ENCODE measurements at regions not wholly inside any gene's neighbourhood (a gene's known extent, or its start where the extent isn't known, plus 50 kb on each side); places are given as distances from the start of the nearest gene placed in this dataset.

DNA sequence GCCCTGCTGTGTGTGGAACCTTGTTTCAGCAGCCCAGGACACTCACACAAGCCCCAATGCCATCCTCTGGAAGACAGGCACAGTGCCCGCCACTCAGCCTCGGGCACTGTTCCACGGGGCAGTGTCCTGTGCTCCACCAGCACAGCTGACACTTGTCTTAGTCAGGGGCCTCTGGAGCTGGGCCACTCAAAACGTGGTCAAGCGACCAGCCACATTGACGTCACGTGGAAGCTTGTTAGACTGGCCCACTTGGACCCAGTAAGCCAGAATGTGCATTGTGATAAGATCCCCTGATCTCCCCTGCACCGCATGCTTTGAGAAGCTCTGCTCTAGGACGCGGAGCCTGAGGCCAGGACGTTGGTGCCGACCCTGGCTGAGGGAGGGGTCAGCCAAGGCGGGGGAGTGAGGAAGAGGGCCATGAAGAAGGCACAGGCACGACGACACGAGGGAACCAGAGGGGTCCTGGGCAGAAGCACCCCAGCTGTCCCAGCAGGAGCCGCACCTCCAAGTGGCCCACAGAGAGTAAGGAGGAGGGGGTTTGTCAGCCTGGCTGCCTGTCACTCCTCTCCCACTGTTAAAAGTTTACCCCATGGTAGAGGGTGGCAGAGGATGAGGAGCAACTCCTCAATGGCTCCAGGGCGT, 64.6 kb downstream of the LINC01488 start:
- no peak for DNase-seq

GRCh38 chr11:69546735-69547370, 65.4 kb downstream of the LINC01488 start:
- no peak for DNase-seq

DNA sequence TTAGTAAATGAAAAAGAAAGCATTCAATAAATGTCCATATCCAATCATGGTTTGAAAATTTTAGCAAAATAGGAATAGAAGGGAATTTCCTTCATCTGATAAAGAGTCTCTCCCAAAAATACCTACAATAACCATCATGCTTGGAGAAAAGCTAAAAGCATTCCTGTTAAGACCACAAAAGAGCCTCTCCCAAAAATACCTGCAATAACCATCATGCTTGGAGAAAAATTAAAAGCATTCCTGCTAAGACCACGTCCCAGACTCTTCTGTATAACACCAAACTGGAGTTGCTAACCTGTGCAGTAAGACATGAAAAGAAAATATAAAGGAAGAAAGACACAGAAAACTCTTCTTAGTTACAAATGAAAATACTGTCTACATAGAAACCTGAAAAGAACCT, 69.4 kb downstream of the LINC01488 start:
- no peak for DNase-seq

DNA sequence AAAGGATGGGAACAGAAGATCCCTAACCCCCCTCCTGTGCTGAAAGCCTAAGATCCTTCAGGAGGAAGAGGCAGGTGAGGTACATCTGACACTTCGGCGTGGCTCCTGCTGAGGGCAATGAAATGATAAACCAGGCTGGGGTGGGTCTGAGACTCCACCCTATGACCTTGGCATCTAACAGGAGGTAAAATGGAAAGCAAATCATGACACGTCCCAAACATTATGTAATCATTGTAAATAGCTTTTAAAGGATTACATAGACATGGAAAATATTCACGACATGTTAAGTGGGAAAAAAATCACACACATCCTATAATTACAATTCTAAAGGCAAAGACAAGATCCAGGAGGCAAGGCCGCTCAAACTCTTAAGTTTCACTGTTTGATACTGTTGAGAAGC, 70.5 kb downstream of the LINC01488 start:
- no peak for DNase-seq

GRCh38 chr11:69552951-69553350, 71.5 kb downstream of the LINC01488 start:
- no peak for DNase-seq

GRCh38 chr11:69553416-69554357, 72.2 kb downstream of the LINC01488 start:
- no peak for DNase-seq

GRCh38 chr11:69554849-69555248, 73.4 kb downstream of the LINC01488 start:
- DNase-seq: no peak

GRCh38 chr11:69557266-69557665, 75.8 kb downstream of the LINC01488 start:
- DNase-seq: no peak

DNA sequence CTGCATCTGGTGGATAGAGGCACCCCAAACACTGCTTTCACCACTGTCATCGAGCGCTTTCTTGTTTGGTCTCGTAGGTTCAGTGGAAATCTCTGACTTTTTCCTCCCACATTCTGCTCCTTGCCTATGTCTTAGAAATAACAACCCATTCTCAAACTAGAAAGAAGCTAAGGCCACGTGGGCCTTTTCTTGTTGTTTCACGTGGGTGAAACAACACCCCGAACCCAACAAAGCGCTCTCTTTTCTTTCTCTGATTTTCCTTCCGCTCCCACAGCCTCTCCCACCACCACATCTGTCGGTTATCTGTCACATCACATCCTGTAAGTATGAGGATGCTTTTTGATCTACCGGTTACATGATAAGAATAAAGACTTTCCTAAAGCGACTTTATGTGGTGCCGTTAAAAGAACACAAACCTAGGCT, 77.1 kb downstream of the LINC01488 start:
- peak; percentile 0 for DNase-seq

GRCh38 chr11:69559181-69559580, 77.7 kb downstream of the LINC01488 start:
- no peak for DNase-seq

- no peak for DNase-seq
Measured at GRCh38 chr11:69560141-69560790, 78.8 kb downstream of the LINC01488 start.

DNA sequence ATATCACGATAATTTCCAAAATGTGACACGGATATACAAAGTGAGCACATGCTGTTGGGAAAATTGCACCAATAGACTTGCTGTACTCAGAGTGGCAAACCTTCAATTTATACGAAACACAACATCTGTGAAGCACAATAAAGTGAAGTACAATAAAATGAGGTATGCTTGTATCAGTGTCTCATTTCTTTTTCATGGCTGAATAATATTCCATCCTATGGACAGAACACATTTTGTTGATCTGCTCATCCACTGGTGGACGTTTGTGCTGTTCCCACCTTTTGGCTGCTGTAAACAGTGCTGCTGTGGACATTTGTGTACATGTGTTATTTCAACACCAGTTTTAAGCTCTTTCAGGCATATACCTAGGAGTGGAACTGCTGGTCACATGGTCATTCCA, 78.7 kb upstream of the CCND1 start:
- DNase-seq: no peak

GRCh38 chr11:69562816-69563215, 78.1 kb upstream of the CCND1 start:
- no peak for DNase-seq

GRCh38 chr11:69563306-69563705, 77.7 kb upstream of the CCND1 start:
- no peak for DNase-seq

DNA sequence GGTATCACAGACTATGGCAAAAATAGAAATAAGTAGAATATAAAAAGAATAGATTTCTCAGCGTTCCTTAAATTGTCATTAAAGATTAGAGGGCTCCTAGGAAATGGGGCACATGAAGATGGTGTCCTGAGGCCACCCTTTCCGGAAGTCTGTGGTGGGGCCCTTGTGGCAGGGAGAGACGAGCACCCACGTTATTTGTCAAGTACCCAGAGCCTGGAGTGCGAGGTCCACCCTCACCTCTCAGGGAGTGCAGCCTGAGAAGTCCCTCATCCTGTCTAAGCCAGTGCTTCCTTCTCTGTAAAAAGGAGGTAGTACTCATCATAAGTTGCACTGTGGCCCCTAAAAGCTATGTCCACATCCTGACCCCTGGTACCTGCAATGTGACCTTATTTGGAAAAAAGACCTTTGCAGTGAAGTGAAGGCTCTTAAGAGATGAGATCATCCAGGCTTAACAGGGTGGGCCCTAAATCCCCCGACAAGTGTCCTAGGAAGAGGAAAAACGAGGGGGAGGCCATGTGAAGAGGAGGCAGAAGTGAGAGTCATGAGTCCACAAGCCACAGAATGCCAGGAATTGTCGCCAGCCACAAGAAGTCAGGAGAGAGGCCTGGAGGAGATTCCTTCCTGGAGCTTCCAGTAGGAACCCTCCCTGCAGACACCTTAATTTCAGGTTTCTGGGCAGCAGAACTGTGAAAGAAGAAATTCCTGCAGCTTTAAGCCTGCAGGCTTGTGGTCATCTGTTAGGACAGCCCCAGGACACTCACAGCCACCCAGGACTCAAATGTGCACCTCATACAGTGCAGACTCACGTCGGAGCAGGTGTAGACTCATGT, 76.8 kb upstream of the CCND1 start:
- DNase-seq: no peak

DNA sequence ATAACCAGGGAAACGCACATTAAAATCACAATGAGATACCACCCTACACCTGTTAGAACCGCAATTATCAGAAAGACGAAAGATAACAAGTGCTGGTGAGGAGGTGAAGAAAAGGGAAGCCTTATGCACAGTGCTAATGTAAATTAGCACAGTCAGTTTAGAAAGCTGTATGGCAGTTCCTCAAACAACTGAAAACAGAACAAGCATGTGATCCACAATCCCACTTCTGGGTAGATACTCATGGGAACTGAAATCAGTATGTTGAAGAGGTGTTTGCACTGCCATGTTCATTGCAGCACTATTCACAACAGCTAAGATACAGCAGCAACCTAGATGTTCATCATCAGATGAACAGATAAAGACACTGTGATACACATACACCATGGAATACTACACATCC, 75.0 kb upstream of the CCND1 start:
- no peak for DNase-seq

GRCh38 chr11:69567951-69568808, 72.8 kb upstream of the CCND1 start:
- DNase-seq: no peak

DNA sequence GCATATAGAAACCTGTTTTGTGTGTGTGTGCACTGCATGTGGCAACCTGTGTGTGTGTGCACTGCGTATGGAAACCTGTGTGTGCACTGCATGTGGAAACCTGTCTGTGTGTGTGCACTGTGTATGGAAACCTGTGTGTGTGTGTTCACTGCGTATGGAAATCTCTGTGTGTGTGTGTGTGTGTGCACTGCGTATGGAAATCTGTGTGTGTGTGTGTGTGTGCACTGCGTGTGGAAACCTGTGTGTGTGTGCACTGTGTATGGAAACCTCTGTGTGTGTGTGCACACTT, 72.2 kb upstream of the CCND1 start:
- no peak for DNase-seq

GRCh38 chr11:69569306-69570200, 71.4 kb upstream of the CCND1 start:
- DNase-seq: no peak

DNA sequence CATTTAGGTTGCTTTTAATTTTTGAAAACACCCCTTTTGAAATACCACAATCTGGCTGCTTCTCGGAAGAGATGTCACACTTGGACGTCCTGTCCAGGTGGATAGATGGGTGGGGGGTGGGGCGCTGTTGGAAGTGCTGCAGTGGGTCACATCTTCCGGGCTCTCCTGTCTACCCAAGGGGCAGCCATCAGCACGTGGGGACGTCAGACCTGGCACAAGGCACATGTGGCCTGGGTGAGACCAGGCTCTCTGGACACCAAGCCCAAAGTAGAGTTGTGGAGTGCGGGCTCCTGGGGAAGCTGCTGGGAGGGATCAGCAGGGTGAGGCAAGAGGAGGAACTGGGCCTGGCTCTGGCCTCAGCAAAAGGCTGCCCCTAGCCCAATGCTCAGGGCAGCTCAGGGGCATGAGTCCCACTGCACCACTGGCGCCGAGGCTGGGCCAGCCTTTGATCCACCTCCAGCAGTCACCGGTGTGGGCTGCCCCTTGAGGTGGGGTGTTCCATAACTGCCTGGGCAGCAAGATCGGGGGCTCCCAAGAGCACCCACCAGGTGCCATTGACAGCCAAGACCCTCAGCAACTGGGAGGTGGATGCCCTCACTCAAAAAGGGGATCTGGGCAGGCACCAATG, 68.6 kb upstream of the CCND1 start:
- DNase-seq: no peak

All from CD4-positive, alpha-beta T cell treated with Interleukin-4 for 4 hours (primary cell).